K562 (cell line): ENCODE measurements at regions not wholly inside any gene's neighbourhood (a gene's known extent, or its start where the extent isn't known, plus 50 kb on each side); places are given as distances from the start of the nearest gene placed in this dataset.

Source experiments
- ATAC-seq: fragments of 200-7000 bp; cut with Tn5 transposase; 3 replicates; pipeline ENCODE4 v1.9.1; 2020; ENCODE audit warnings: moderate library complexity
- BruUV-seq: library from RNA; stranded (reverse); fragments of 400-500 nt; replicated peaks from 2 replicates; lab custom pipeline; 2021; lab: Mats Ljungman, UMichigan
- CTCF ChIA-PET: fragments of 300-600 bp; formaldehyde crosslinking; extraction: SDS; loops from one replicate; lab custom pipeline; 2021; ENCODE audit warnings: low intra/inter-chr PET ratio; lab: Yijun Ruan, JAX
- POLR2A ChIA-PET: fragments of 300-600, 350-650 bp; sonication (Branson Sonifier 250); formaldehyde crosslinking; extraction: SDS; loops from one replicate; lab custom pipeline; 2021; ENCODE audit warnings: antibody characterized with exemption, inconsistent platforms; lab: Yijun Ruan, JAX
- DNase-seq, 4 experiments: peaks; one replicate each; pipeline versions ENCODE4 v3.0.0 to v3.0.0-alpha.2; 2011 to 2018; ENCODE audit warnings: low spot score in 3 of 4, mixed read lengths in 3 of 4; ENCODE audit errors: extremely low read depth in 1 of 4
- FAIRE-seq: peaks from 2 replicates; lab custom pipeline; 2011; peaks lifted over from hg19 to GRCh38; lab: Jason Lieb, UNC
- H2AFZ ChIP-seq: 2 replicates; pipeline ENCODE4 v1.6.0; 2011; ENCODE audit warnings: low read depth, low read length, control low read depth, inconsistent platforms
- H3K27ac ChIP-seq: fragments of 200-600 bp; 3 replicates; pipeline ENCODE4 v1.8.0; 2011; ENCODE audit warnings: low read depth, mild to moderate bottlenecking, control low read depth, inconsistent platforms, low read length, moderate library complexity, mixed read lengths; ENCODE audit errors: extremely low read depth
- H3K27me3 ChIP-seq, 2 experiments: fragments of 300-600 bp in 1 of 2; 2 replicates in 1 of 2; 3 replicates in 1 of 2; pipeline versions ENCODE4 v1.6.0 to v1.8.0; 2011; ENCODE audit warnings: inconsistent platforms in 2 of 2, low read length in 2 of 2, mild to moderate bottlenecking in 1 of 2, mixed read lengths in 1 of 2, moderate library complexity in 1 of 2; ENCODE audit not compliant: control insufficient read depth in 2 of 2, insufficient read depth in 2 of 2
- H3K36me3 ChIP-seq: fragments of 300-600 bp; 3 replicates; pipeline ENCODE4 v1.8.0; 2011; ENCODE audit warnings: mild to moderate bottlenecking, low read length, inconsistent platforms; ENCODE audit not compliant: control insufficient read depth, insufficient read depth
- H3K4me1 ChIP-seq, 2 experiments: fragments of 200-600 bp in 1 of 2; replicated peaks in 1 of 2; 2 replicates in 1 of 2; 3 replicates in 1 of 2; pipeline versions ENCODE4 v1.5.1 to v1.8.0; 2011; ENCODE audit warnings: inconsistent platforms in 2 of 2, low read length in 2 of 2, mild to moderate bottlenecking in 1 of 2, mixed read lengths in 1 of 2, moderate library complexity in 1 of 2; ENCODE audit not compliant: control insufficient read depth in 2 of 2, insufficient read depth in 2 of 2
- H3K4me2 ChIP-seq: 2 replicates; pipeline ENCODE4 v1.6.1; 2011; ENCODE audit warnings: low read length, control low read depth, inconsistent platforms, mixed read lengths; ENCODE audit not compliant: insufficient read depth
- H3K4me3 ChIP-seq: fragments of 200-600 bp; sonication (generic), shearing (Covaris generic); 2 replicates; pipeline ENCODE4 v1.5.1; 2016; ENCODE audit warnings: control low read depth, inconsistent platforms
- H3K79me2 ChIP-seq: fragments of 200-600 bp; 3 replicates; pipeline ENCODE4 v1.8.0; 2011; ENCODE audit warnings: low read length, inconsistent platforms; ENCODE audit not compliant: control insufficient read depth, insufficient read depth
- H3K9ac ChIP-seq, 2 experiments: 2 replicates each; pipeline versions ENCODE4 v1.6.0 to v1.6.1; 2011; ENCODE audit warnings: low read depth in 2 of 2, low read length in 2 of 2, control low read depth in 1 of 2, inconsistent platforms in 1 of 2, mild to moderate bottlenecking in 1 of 2, mixed read lengths in 1 of 2; ENCODE audit not compliant: insufficient read depth in 1 of 2
- H3K9me1 ChIP-seq: one replicate; pipeline ENCODE4 v1.6.0; 2011; ENCODE audit warnings: inconsistent platforms, mild to moderate bottlenecking, low read length, moderate library complexity; ENCODE audit not compliant: control insufficient read depth, insufficient read depth
- H3K9me3 ChIP-seq: replicated peaks from 2 replicates; pipeline ENCODE4 v1.5.1; 2011; ENCODE audit warnings: low read depth, low read length, inconsistent platforms; ENCODE audit not compliant: control insufficient read depth, insufficient read depth
- H4K20me1 ChIP-seq: replicated peaks from 2 replicates; pipeline ENCODE4 v1.6.1; 2011; ENCODE audit warnings: low read length, inconsistent platforms, mixed read lengths; ENCODE audit not compliant: control insufficient read depth, insufficient read depth
- CTCF ChIP-seq, 3 experiments: IDR thresholded peaks in 2 of 3; conservative IDR thresholded peaks in 1 of 3; 2 replicates each; pipeline ENCODE4 v1.5.1; 2011 to 2012; ENCODE audit warnings: low read length in 3 of 3, mild to moderate bottlenecking in 3 of 3, control low read depth in 2 of 3, improper control_type of control experiment in 1 of 3, inconsistent platforms in 1 of 3, low read depth in 1 of 3, mixed read lengths in 1 of 3, moderate library complexity in 1 of 3; ENCODE audit not compliant: insufficient read depth in 2 of 3
- ERF ChIP-seq: fragments of 450-650 bp; formaldehyde crosslinking; IDR thresholded peaks from 2 replicates; pipeline ENCODE4 v1.4.0; 2020; ENCODE audit warnings: mild to moderate bottlenecking, mixed read lengths
- KAT7 ChIP-seq: sonication (generic); formaldehyde crosslinking; IDR thresholded peaks from 2 replicates; pipeline ENCODE4 v1.8.0; 2022; ENCODE audit warnings: missing genetic modification reagents, mild to moderate bottlenecking, borderline replicate concordance
- KLF6 ChIP-seq: fragments of 250-450 bp; sonication (Bioruptor Pico); IDR thresholded peaks from 2 replicates; pipeline ENCODE4 v1.4.0; 2020; ENCODE audit warnings: mild to moderate bottlenecking, moderate library complexity, borderline replicate concordance
- RAD21 ChIP-seq, 2 experiments: fragments of 250-450 bp in 1 of 2; fragments of 450-650 bp in 1 of 2; sonication (Bioruptor Pico) in 1 of 2; formaldehyde crosslinking in 1 of 2; IDR thresholded peaks in 1 of 2; conservative IDR thresholded peaks in 1 of 2; 2 replicates each; pipeline versions ENCODE4 v1.4.0 to v1.8.0; 2020 to 2022; ENCODE audit warnings: mild to moderate bottlenecking in 2 of 2, moderate library complexity in 1 of 2
- WGBS: fragments of 100-300 bp; shearing (Covaris generic); methylation state at CpG from one replicate; pipeline ENCODE4 v1.1.6; 2016; ENCODE audit warnings: low coverage, mixed read lengths; ENCODE audit not compliant: insufficient coverage; ENCODE audit errors: missing lambda C conversion rate; 5-methylcytosine and 5-hydroxymethylcytosine counted together
- in situ Hi-C: fragments of 300-500 bp; cut with MboI; formaldehyde crosslinking; loops from 4 replicates; pipeline ENCODE4 v1.15.0; 2018; ENCODE audit warnings: inconsistent platforms, mixed read lengths
- intact Hi-C: fragments of 100-400 bp; cut with micrococcal nuclease; formaldehyde crosslinking; loops from 2 replicates; pipeline ENCODE4 v1.14.2; 2022
- TF ChIP-seq, protein P1 (sequence below), 2 experiments: fragments of 450-650 bp; conservative IDR thresholded peaks; 2 replicates each; pipeline ENCODE4 v1.6.1; 2017; ENCODE audit warnings: mild to moderate bottlenecking in 2 of 2, moderate library complexity in 2 of 2
- TF ChIP-seq, protein P2 (sequence below): sonication (generic); formaldehyde crosslinking; IDR thresholded peaks from 2 replicates; pipeline ENCODE4 v1.8.1; 2022; ENCODE audit warnings: missing genetic modification reagents

- intact Hi-C loops (no loop called here), in situ Hi-C loops (no loop called here)
- ChIA-PET CTCF (no interaction called here), POLR2A (interaction anchor here (1.4 kb wide), 1 partner anchor 9 kb away, joined by 4 read pairs; no protein-coding TSS in a partner anchor)
- no peaks in the 10 kb centered on the region for H4K20me1 ChIP-seq
- ATAC-seq (no peak), FAIRE-seq (no peak), DNase-seq (peak in 1 of 4 experiments; percentile 7)
- 7% methylated on average over 2 of the region's 2 CpGs for WGBS
- TF ChIP-seq, protein P1, sequence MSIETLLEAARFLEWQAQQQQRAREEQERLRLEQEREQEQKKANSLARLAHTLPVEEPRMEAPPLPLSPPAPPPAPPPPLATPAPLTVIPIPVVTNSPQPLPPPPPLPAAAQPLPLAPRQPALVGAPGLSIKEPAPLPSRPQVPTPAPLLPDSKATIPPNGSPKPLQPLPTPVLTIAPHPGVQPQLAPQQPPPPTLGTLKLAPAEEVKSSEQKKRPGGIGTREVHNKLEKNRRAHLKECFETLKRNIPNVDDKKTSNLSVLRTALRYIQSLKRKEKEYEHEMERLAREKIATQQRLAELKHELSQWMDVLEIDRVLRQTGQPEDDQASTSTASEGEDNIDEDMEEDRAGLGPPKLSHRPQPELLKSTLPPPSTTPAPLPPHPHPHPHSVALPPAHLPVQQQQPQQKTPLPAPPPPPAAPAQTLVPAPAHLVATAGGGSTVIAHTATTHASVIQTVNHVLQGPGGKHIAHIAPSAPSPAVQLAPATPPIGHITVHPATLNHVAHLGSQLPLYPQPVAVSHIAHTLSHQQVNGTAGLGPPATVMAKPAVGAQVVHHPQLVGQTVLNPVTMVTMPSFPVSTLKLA (conservative IDR thresholded peaks at IDR 0.05): no peak
- TF ChIP-seq KLF6: no peak
- TF ChIP-seq, protein P2, sequence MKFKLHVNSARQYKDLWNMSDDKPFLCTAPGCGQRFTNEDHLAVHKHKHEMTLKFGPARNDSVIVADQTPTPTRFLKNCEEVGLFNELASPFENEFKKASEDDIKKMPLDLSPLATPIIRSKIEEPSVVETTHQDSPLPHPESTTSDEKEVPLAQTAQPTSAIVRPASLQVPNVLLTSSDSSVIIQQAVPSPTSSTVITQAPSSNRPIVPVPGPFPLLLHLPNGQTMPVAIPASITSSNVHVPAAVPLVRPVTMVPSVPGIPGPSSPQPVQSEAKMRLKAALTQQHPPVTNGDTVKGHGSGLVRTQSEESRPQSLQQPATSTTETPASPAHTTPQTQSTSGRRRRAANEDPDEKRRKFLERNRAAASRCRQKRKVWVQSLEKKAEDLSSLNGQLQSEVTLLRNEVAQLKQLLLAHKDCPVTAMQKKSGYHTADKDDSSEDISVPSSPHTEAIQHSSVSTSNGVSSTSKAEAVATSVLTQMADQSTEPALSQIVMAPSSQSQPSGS (CRISPR knock-in tag): no peak
- 0 out of 6 replicates have a peak, but pooled peaks of 1 of the 3 experiments have one; percentile 12 for TF ChIP-seq CTCF (IDR thresholded peaks at IDR 0.05 in 2 of 3, conservative IDR thresholded peaks at IDR 0.05 in 1 of 3; ENCODE audit: insufficient read depth in 2 of 3, low read depth in 1 of 3, low read length in 3 of 3)
- no peak for TF ChIP-seq ERF
- peak in 1 of 2 experiments; percentile 15; a peak in 1 of 4 replicates for TF ChIP-seq RAD21 (CRISPR knock-in tag; conservative IDR thresholded peaks at IDR 0.05 in 1 of 2, IDR thresholded peaks at IDR 0.05 in 1 of 2)
- no peak for TF ChIP-seq KAT7 (CRISPR knock-in tag)
- no peaks in the 10 kb centered on the region for H3K9me1 ChIP-seq
- no peak overlapping the region for H3K4me2 ChIP-seq
- H2AFZ ChIP-seq: no peak overlapping the region
- H3K9ac ChIP-seq: no peak overlapping the region
- no peak overlapping the region for H3K4me3 ChIP-seq
- H3K9me3 ChIP-seq: no peaks in the 10 kb centered on the region
- H3K79me2 ChIP-seq: no peaks in the 10 kb centered on the region
- BruUV-seq: no TSS peak
- H3K27me3 ChIP-seq: no peaks in the 10 kb centered on the region
- no peaks in the 10 kb centered on the region for H3K4me1 ChIP-seq
- no peaks in the 10 kb centered on the region for H3K36me3 ChIP-seq
- no peak overlapping the region for H3K27ac ChIP-seq
Measured at GRCh38 chr9:71490810-71491209, 277.5 kb downstream of the CEMIP2 start.
